Body of pancreas (tissue), 4 donors: ENCODE measurements at regions not wholly inside any gene's neighbourhood (a gene's known extent, or its start where the extent isn't known, plus 50 kb on each side); places are given as distances from the start of the nearest gene placed in this dataset.

ENCODE experiments used
- ATAC-seq: fragments of 150-250 bp; one replicate; pipeline ENCODE4 v1.9.1; 2016
- DNase-seq, 4 donors: peaks; one replicate each; pipeline ENCODE4 v3.0.0-alpha.2; 2019
- H3K27ac ChIP-seq, 4 donors: fragments of 200-600 bp; sonication (generic); 1 replicate in 3 of 4; 2 replicates in 1 of 4; pipeline versions ENCODE4 v1.5.1 to v1.6.1; 2016 to 2019; ENCODE audit warnings: mild to moderate bottlenecking in 1 of 4, mixed read lengths in 1 of 4, moderate library complexity in 1 of 4
- H3K27me3 ChIP-seq, 2 donors: fragments of 200-600 bp; sonication (generic); one replicate each; pipeline ENCODE4 v1.6.0; 2016; ENCODE audit warnings: mild to moderate bottlenecking in 1 of 2
- H3K36me3 ChIP-seq, 2 donors: fragments of 200-600 bp; sonication (generic); replicated peaks in 1 of 2; 2 replicates each; pipeline ENCODE4 v1.5.1; 2016; ENCODE audit warnings: low read depth in 2 of 2; ENCODE audit not compliant: insufficient read depth in 1 of 2
- H3K4me1 ChIP-seq: fragments of 200-600 bp; sonication (generic); one replicate; pipeline ENCODE4 v1.6.0; 2016
- H3K4me3 ChIP-seq, 2 donors: fragments of 200-600 bp; sonication (generic); 1 replicate in 1 of 2; 2 replicates in 1 of 2; pipeline ENCODE4 v1.5.1; 2016 to 2019
- H3K9me3 ChIP-seq, 3 donors: fragments of 200-600 bp; sonication (generic); 1 replicate in 2 of 3; 2 replicates in 1 of 3; pipeline ENCODE4 v1.5.1; 2016
- POLR2A ChIP-seq, 3 donors: fragments of 450-650 bp; IDR thresholded peaks; one replicate each; pipeline ENCODE4 v1.6.1; 2016; ENCODE audit warnings: antibody characterized with exemption in 3 of 3, mild to moderate bottlenecking in 2 of 3
- WGBS, 2 donors: methylation state at CpG; one replicate each; pipeline ENCODE4 v1.1.5; 2017; 5-methylcytosine and 5-hydroxymethylcytosine counted together
- intact Hi-C: fragments of 100-400 bp; cut with DNase I; formaldehyde crosslinking; loops from one replicate; pipeline ENCODE4 v1.15.1; 2023
- TF ChIP-seq, protein P1 (sequence below), 7 experiments: fragments of 450-650 bp in 4 of 7; fragments of 200-600 bp in 3 of 7; sonication (generic) in 3 of 7; IDR thresholded peaks; one replicate each; pipeline ENCODE4 v1.5.1; 2016 to 2019; ENCODE audit warnings: antibody characterized with exemption in 7 of 7

DNA sequence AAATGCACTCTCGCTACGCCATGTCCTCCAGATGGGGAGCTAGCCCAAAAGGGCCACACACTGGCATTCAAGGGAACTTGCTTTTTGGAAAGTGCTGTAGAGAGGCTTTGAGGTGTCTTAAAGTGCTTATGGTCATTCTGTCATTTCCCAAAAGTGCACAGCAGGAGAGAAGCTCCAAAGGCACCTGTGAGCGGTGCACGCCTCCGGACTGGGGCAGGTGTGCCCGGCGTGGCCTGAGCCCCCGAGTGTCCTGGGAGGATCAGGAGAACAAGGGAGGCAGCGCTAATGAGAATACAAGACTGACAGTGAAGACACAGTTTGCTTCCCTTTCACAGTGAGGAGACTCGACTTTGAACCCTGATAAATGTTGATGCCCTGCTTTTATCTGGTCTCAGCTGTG, 419.0 kb upstream of the MKI67 start:
- DNase-seq (no peak), ATAC-seq (no peak)
- Histone ChIP-seq H3K36me3 (no peaks in the 10 kb centered on the region), H3K27ac (no peak overlapping the region), H3K4me1 (peaks cover 8% of the 10 kb centered on the region), H3K9me3 (no peaks in the 10 kb centered on the region), H3K27me3 (no peaks in the 10 kb centered on the region), H3K4me3 (no peak overlapping the region)
- 74 to 77% methylated on average over 9 to 10 of the region's 10 CpGs for WGBS, 2 donors
- intact Hi-C loops = no loop called here
- TF ChIP-seq POLR2A (IDR thresholded peaks at IDR 0.05) = no peak
- TF ChIP-seq, protein P1, sequence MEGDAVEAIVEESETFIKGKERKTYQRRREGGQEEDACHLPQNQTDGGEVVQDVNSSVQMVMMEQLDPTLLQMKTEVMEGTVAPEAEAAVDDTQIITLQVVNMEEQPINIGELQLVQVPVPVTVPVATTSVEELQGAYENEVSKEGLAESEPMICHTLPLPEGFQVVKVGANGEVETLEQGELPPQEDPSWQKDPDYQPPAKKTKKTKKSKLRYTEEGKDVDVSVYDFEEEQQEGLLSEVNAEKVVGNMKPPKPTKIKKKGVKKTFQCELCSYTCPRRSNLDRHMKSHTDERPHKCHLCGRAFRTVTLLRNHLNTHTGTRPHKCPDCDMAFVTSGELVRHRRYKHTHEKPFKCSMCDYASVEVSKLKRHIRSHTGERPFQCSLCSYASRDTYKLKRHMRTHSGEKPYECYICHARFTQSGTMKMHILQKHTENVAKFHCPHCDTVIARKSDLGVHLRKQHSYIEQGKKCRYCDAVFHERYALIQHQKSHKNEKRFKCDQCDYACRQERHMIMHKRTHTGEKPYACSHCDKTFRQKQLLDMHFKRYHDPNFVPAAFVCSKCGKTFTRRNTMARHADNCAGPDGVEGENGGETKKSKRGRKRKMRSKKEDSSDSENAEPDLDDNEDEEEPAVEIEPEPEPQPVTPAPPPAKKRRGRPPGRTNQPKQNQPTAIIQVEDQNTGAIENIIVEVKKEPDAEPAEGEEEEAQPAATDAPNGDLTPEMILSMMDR (IDR thresholded peaks at IDR 0.05) = no peak

DNA sequence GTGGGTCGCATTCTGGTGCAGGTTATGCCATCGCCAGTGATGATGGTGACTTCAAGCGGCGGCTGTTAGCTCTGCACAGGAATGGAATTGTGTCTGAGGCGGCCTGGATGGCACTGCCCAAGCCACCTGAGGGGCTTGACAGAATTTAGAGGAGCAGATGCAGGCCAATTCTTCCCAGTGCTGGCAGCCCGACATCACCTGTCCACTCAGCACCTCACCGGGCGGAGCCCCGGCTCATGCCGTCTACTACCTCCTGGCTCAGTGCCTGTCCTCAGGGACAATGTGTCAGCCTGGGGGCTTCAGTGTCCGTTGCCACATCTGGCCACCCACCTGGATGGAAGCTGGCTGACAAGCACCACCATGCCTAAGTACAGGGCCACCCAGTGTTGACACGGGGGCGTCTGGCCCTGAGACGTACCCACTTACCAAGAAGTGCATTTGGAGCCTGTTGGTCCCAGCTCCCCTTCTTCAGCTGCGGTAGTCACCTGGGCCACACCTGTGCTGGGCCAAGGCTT, 420.5 kb upstream of the MKI67 start:
- no peak overlapping the region for H3K27ac ChIP-seq
- no peaks in the 10 kb centered on the region for H3K4me1 ChIP-seq
- 72 to 92% methylated on average over 5 to 15 of the region's 15 CpGs for WGBS, 2 donors
- H3K27me3 ChIP-seq = no peaks in the 10 kb centered on the region
- H3K36me3 ChIP-seq = no peaks in the 10 kb centered on the region
- no peaks in the 10 kb centered on the region for H3K9me3 ChIP-seq
- ATAC-seq = no peak
- intact Hi-C loops = no loop called here
- no peak for DNase-seq
- no peak for TF ChIP-seq POLR2A (IDR thresholded peaks at IDR 0.05)
- TF ChIP-seq, protein P1 (IDR thresholded peaks at IDR 0.05) = no peak
- no peak overlapping the region for H3K4me3 ChIP-seq

DNA sequence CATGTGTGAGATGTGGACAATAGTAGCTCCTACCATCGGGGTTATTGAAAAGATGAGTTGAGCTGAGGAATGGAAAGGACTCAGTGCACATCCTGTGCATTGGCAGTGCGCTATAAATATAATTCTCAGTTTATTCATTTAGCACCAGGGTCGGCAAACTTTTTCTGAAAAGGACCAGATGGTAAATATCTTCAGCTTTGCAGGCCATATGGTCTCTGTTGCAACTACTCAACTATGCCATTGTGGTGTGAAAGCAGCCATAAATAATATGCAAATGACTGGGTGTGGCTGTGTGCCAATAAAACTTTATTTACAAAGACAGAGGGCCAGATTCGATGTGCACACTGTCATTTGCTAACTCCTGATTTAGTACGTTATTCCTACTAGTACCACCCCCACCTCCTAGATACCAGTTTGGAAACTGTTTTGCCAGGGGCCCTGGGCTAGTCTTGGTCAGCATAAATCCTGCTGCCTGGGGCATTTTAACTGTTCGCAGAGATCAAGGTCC, 422.9 kb upstream of the MKI67 start:
- ATAC-seq (no peak), DNase-seq (no peak)
- H3K4me3 ChIP-seq = no peak overlapping the region
- no peaks in the 10 kb centered on the region for H3K4me1 ChIP-seq
- H3K36me3 ChIP-seq = no peaks in the 10 kb centered on the region
- no peaks in the 10 kb centered on the region for H3K9me3 ChIP-seq
- WGBS, 2 donors = 67 to 75% methylated on average over 6 of the region's 6 CpGs
- H3K27me3 ChIP-seq = no peaks in the 10 kb centered on the region
- TF ChIP-seq, protein P1 (IDR thresholded peaks at IDR 0.05) = no peak
- TF ChIP-seq POLR2A (IDR thresholded peaks at IDR 0.05) = no peak
- intact Hi-C loops = no loop called here
- H3K27ac ChIP-seq = no peak overlapping the region

DNA sequence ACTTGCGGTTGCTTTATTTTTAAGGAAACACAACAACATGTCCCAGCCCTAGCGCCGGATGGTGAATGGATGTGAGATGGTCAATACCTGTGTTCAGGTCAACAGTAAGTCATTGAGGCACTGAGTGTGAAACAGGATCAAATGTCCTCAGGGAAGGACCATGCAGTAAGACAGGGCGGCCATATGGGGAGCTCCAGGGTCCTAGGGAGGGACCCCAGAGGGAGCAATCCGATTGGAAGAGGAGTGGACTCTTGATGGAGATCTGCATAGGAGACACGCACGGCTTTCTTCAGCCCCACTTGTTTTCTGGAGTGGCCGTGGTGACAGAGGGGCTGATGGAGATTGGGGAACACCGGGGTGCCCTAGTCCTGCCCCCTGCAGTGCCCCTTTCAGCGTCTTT, 423.8 kb upstream of the MKI67 start:
- 73 to 83% methylated on average over 10 of the region's 10 CpGs for WGBS, 2 donors
- intact Hi-C loops = no loop called here

DNA sequence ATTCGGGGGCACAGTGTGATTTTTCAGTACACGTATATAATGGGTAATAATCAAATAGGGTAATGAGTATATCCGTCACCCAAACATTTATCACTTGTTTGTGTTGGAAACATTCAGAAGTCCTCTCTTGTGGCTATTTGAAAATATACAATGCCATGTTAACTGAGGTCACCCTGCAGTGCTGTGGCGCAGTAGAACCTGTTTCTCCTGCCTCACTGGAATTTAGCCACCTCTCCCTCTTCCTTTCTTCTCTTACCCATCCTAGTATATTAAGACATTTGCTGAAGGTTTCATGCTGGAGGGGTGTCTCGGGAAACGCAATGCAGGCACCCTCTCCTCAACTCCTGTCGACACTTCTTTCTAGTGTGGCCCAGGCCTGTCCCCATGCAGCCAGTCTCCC, 425.3 kb upstream of the MKI67 start:
- no peak for ATAC-seq
- no peaks in the 10 kb centered on the region for H3K4me1 ChIP-seq
- H3K36me3 ChIP-seq = no peaks in the 10 kb centered on the region
- no peaks in the 10 kb centered on the region for H3K27me3 ChIP-seq
- 52 to 71% methylated on average over 7 of the region's 7 CpGs for WGBS, 2 donors
- no peak for DNase-seq
- H3K9me3 ChIP-seq = no peaks in the 10 kb centered on the region
- H3K4me3 ChIP-seq = no peak overlapping the region
- intact Hi-C loops = no loop called here
- TF ChIP-seq POLR2A (IDR thresholded peaks at IDR 0.05) = no peak
- TF ChIP-seq, protein P1 (IDR thresholded peaks at IDR 0.05) = no peak
- no peak overlapping the region for H3K27ac ChIP-seq

More for the DNA sequence above, 423.8 kb upstream of the MKI67 start:
- H3K9me3 ChIP-seq = no peaks in the 10 kb centered on the region
- no peaks in the 10 kb centered on the region for H3K36me3 ChIP-seq
- H3K27ac ChIP-seq = no peak overlapping the region
- H3K27me3 ChIP-seq = no peaks in the 10 kb centered on the region
- TF ChIP-seq POLR2A (IDR thresholded peaks at IDR 0.05) = no peak
- ATAC-seq = no peak
- no peak overlapping the region for H3K4me3 ChIP-seq
- DNase-seq = no peak
- H3K4me1 ChIP-seq = no peaks in the 10 kb centered on the region
